ENCODE measurements at regions not wholly inside any gene's neighbourhood (a gene's known extent, or its start where the extent isn't known, plus 50 kb on each side); places are given as distances from the start of the nearest gene placed in this dataset.

GRCh38 chr6:138038142-138038870 lies 68.9 kb downstream of the PERP start:
- no peaks in the 10 kb centered on the region for H3K27me3 ChIP-seq
- ATAC-seq = no peak

More at GRCh38 chr6:138038142-138038870, 68.9 kb downstream of the PERP start:
- no peak for TF ChIP-seq CTCF (IDR thresholded peaks at IDR 0.05)
- Histone ChIP-seq H3K36me3 (no peaks in the 10 kb centered on the region), H3K9me3 (peaks cover 0 to 6% of the 10 kb centered on the region in 2 donors), H3K4me1 (no peaks in the 10 kb centered on the region), H3K4me3 (no peak overlapping the region), H3K27ac (no peak overlapping the region)
- intact Hi-C loops (cut with DNase I) = no loop called here
- no peak for DNase-seq

Data from left lung (tissue), 4 donors.